Astrocyte of the spinal cord (primary cell): ENCODE measurements at regions not wholly inside any gene's neighbourhood (a gene's known extent, or its start where the extent isn't known, plus 50 kb on each side); places are given as distances from the start of the nearest gene placed in this dataset.

ENCODE experiments used
- DNase-seq: peaks from one replicate; pipeline ENCODE4 v3.0.0; 2011; ENCODE audit warnings: low read depth, low spot score
- H3K4me3 ChIP-seq: 2 replicates; pipeline ENCODE4 v1.5.1; 2011; ENCODE audit warnings: low read depth, mild to moderate bottlenecking, low read length, moderate library complexity
- CTCF ChIP-seq: IDR thresholded peaks from 2 replicates; pipeline ENCODE4 v1.5.1; 2012; ENCODE audit warnings: low read depth, mild to moderate bottlenecking, low read length, inconsistent platforms
- in situ Hi-C: cut with HindIII; loops from 2 replicates; pipeline ENCODE4 v1.10.0; 2017; ENCODE audit warnings: low sequenced_read_pairs

GRCh38 chr21:36602735-36603134 is 96.2 kb upstream of the SIM2 start:
- in situ Hi-C loops = no loop called here
- no peak for TF ChIP-seq CTCF
- DNase-seq = no peak
- no peak overlapping the region for H3K4me3 ChIP-seq

GRCh38 chr21:36603221-36603620 is 95.7 kb upstream of the SIM2 start:
- in situ Hi-C loops = no loop called here
- no peak for DNase-seq
- H3K4me3 ChIP-seq = no peak overlapping the region
- no peak for TF ChIP-seq CTCF

GRCh38 chr21:36605426-36605825 is 93.5 kb upstream of the SIM2 start:
- in situ Hi-C loops = no loop called here
- DNase-seq = no peak
- no peak for TF ChIP-seq CTCF
- no peak overlapping the region for H3K4me3 ChIP-seq

GRCh38 chr21:36606287-36606982 is 92.5 kb upstream of the SIM2 start:
- no peak overlapping the region for H3K4me3 ChIP-seq
- no peak for TF ChIP-seq CTCF
- in situ Hi-C loops = no loop called here
- DNase-seq = no peak

- H3K4me3 ChIP-seq = no peak overlapping the region
- DNase-seq = no peak
- in situ Hi-C loops = no loop called here
- TF ChIP-seq CTCF = no peak
Observed at GRCh38 chr21:36606983-36607325, 92.0 kb upstream of the SIM2 start.

GRCh38 chr21:36608041-36608896 is 90.6 kb upstream of the SIM2 start:
- H3K4me3 ChIP-seq = no peak overlapping the region
- no peak for DNase-seq
- in situ Hi-C loops = no loop called here
- no peak for TF ChIP-seq CTCF
